AG10803 (cell line): ENCODE measurements at regions not wholly inside any gene's neighbourhood (a gene's known extent, or its start where the extent isn't known, plus 50 kb on each side); places are given as distances from the start of the nearest gene placed in this dataset.

Experiments used
- DNase-seq: peaks from one replicate; pipeline ENCODE4 v3.0.0; 2010; ENCODE audit warnings: low read depth
- H3K4me3 ChIP-seq: 2 replicates; pipeline ENCODE4 v1.5.1; 2011; ENCODE audit warnings: mild to moderate bottlenecking, low read length, control low read depth
- TF ChIP-seq, protein P1 (sequence below): conservative IDR thresholded peaks from 2 replicates; pipeline ENCODE4 v1.5.1; 2011; ENCODE audit warnings: mild to moderate bottlenecking, low read length, control low read depth, inconsistent platforms

DNA sequence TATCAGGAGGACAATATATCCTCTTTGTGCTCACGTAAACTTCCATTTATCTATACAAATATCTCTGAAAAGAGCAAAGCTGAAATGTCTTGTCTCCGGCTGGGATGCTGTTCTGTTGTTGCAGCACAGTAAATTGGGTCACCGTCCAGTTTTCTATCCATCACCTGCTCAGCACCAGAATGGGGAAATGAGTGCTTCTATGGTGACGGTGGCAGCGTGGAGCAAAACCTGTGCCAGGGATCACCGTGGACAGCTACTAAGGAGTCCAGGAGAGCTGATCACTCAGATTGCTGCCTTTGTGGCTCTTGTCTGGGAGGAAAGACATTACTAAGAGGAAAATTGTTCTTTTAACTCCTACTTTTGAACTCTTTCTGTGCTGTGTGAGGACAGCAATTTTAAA, 531.6 kb downstream of the PSAT1 start:
- no peak overlapping the region for H3K4me3 ChIP-seq
- TF ChIP-seq, protein P1, sequence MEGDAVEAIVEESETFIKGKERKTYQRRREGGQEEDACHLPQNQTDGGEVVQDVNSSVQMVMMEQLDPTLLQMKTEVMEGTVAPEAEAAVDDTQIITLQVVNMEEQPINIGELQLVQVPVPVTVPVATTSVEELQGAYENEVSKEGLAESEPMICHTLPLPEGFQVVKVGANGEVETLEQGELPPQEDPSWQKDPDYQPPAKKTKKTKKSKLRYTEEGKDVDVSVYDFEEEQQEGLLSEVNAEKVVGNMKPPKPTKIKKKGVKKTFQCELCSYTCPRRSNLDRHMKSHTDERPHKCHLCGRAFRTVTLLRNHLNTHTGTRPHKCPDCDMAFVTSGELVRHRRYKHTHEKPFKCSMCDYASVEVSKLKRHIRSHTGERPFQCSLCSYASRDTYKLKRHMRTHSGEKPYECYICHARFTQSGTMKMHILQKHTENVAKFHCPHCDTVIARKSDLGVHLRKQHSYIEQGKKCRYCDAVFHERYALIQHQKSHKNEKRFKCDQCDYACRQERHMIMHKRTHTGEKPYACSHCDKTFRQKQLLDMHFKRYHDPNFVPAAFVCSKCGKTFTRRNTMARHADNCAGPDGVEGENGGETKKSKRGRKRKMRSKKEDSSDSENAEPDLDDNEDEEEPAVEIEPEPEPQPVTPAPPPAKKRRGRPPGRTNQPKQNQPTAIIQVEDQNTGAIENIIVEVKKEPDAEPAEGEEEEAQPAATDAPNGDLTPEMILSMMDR: no peak
- no peak for DNase-seq

DNA sequence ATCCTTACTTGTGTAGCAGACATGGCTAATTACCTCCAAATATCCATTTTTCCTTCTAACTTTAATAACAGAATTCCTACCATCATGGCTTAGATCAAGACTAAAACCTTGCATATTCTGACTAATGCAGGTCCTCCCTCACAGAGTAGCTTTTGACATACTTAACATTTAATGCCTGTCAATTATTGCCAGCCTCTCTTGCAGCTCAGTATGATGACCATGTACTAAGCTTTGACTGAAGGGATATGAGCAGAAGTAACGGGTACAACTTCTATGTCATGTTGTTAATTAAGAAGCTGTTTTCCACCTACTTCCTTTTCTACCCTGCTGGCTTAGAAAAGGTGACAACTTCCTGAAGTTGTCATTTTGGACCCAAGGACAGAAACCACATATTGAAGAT, 533.4 kb downstream of the PSAT1 start:
- no peak for DNase-seq

DNA sequence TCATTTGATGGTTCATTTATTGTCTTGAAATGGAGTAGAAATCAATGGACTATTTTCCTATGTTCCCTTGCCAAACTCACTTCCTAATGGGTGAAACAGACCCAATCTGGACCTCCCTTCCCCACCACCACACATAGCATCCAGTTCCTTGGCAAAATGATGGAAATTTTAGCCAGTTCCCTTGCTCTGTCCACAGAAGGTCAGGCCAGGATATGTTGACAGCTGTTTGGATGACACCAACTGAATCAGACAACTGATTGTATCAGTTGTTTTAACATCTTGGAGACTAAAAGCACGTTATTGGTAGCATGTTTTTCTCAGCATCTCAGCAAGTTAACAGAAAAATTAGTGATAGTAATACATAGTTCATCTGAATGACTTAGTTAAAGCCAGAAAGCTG, 534.8 kb downstream of the PSAT1 start:
- TF ChIP-seq, protein P1: no peak
- no peak overlapping the region for H3K4me3 ChIP-seq
- no peak for DNase-seq

More for the DNA sequence above, 533.4 kb downstream of the PSAT1 start:
- TF ChIP-seq, protein P1: no peak
- no peak overlapping the region for H3K4me3 ChIP-seq

DNA sequence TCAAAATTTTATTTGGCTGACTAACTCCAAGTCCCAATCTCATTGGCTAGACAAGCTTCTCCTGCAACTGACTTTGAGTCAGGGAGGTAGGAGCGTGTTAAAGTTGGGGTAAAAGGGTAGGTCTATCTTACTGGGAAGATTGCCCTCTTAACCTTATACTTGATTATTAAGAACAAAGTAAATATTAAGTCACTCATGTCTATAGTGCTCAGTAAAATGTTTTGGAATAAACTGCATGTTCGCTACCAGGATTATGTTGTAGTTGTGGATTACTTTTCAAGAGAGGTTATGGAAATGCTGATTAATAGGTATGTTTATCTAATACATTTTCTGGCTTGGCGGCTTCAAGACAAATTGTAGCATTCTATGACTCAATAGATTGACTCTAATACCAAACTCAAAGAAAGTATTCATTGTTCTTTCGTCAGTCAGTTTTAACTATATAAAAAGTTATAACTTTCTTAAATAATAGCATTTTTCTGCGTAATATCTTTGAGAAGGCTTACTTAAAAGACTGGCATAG, 539.1 kb downstream of the PSAT1 start:
- no peak for DNase-seq
- H3K4me3 ChIP-seq: no peak overlapping the region
- TF ChIP-seq, protein P1: no peak

DNA sequence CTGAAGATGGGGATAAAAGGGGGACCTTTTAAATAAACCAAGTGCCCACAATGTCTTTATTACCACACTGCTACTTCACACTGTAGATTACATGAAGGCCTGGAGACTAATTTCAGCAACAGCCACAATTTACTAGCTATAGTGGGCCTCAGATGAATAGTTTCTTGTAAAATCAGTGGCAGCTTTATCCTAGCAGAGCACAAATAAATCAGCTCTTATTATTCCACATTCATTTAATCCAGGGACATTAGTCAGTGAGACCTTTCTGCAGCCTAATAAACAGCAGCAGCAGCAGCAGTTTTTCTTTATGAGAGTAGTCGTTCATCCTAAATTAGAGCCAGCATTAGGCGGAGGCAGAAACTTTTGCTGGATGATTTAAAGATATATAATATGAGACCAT, 542.3 kb downstream of the PSAT1 start:
- no peak for DNase-seq
- TF ChIP-seq, protein P1: no peak
- H3K4me3 ChIP-seq: no peak overlapping the region

DNA sequence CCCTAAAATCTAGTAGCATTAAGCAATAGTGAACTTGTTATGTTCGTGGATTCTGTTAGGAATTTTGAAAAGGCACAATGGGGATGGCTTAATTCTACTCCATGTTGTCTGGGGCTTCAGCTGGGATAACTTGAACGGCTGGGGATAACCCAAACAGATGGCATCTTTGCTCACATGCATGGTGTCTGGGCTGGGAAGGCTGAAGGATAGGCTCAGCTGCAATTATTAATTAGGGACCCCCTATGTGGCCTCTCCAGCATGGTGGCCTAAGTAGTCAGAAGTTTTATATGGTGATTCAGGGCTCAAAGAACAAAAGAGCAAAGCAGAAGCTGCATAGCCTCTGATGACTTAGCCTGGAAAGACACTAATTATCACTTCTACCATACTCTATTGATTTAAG, 551.1 kb downstream of the PSAT1 start:
- DNase-seq: no peak
- TF ChIP-seq, protein P1: no peak
- H3K4me3 ChIP-seq: no peak overlapping the region

DNA sequence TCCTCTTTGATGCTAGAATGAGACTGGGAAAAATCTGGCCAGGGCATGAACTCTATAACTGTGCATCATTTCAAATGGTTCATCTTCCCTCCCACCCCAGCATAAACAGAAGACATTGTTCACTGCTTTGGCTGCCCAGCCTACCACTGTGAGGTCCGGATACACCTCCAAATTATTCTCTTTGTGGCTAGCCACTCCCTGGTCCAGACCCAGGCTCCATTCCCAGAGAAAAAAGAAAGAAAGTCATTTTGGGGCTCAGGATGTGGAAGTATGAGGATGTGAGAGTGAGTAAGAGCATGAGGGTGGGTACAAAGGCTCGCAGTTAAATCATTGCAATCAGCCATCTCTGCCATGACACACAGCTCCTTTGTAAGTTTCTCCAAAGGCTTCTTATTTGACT, 559.2 kb downstream of the PSAT1 start:
- H3K4me3 ChIP-seq: no peak overlapping the region
- no peak for DNase-seq
- TF ChIP-seq, protein P1: no peak
